HCEC 1CT (cell line): ENCODE measurements at regions not wholly inside any gene's neighbourhood (a gene's known extent, or its start where the extent isn't known, plus 50 kb on each side); places are given as distances from the start of the nearest gene placed in this dataset.
A peak's percentile ranks its signal among the peaks of the same experiment; 100 is the strongest.
"Not testable (repeated sequence)": the region's sequence is repeated elsewhere in the genome, so short reads cannot be mapped to it uniquely, and the experiment has no call there.

Source experiments
- DNase-seq: peaks from one replicate; pipeline ENCODE4 v3.0.0-alpha.2; 2017

DNA sequence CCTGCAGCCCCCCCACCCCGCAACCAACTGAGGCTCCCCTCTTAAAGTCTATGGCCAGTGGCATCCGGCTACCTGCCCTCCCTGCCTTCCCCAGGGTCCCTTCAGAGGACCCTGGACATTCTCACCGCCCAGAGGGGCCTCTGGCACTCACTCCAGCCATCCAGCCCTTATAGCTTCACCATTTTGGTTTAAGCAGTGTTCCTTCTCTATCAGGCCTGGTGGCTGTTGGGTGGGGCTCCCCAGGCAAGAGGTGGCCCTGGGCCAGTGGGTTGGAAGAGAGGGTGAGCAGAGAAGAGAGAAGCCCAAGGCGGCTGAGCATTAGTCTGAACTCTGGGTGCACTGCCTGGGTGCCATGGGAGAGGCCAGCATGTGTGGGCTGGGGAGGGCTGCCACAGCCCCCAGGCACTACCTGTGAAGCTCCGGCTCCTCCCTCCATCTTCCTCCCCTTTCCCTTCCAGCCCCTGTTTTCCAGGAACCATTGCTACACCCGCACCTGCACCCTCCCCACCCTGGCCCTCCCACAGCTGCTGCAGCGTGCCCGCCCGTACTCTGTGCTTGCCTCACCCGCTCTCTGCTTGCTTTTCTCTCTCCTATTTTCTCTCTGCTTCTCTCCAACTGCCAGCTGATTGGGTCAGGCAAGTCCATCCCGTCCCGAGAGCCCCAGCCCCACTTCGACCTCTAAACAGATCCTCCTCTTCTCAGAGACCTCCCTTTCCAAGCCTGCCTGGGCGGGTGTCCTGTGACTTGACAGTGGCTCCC, 168.2 kb downstream of the TBC1D2B start:
- no peak for DNase-seq

DNA sequence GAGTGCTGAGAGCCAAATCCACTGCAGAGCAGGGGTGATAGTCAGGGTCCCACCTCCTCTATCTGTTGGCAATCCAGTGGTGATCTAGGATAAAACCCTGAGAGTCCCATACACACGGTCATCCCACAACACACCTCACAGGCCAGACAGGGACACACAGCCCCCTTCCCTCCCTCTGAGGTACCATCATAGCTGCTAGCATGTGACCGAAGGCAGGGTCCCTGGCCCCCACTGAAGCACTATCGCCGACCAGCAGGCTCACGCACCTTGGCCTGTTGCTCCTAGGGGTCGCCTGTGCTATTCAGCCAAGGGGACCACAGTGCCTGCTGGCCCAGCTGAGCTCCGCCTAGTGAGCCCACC, 168.8 kb downstream of the TBC1D2B start:
- not testable (repeated sequence) for DNase-seq

DNA sequence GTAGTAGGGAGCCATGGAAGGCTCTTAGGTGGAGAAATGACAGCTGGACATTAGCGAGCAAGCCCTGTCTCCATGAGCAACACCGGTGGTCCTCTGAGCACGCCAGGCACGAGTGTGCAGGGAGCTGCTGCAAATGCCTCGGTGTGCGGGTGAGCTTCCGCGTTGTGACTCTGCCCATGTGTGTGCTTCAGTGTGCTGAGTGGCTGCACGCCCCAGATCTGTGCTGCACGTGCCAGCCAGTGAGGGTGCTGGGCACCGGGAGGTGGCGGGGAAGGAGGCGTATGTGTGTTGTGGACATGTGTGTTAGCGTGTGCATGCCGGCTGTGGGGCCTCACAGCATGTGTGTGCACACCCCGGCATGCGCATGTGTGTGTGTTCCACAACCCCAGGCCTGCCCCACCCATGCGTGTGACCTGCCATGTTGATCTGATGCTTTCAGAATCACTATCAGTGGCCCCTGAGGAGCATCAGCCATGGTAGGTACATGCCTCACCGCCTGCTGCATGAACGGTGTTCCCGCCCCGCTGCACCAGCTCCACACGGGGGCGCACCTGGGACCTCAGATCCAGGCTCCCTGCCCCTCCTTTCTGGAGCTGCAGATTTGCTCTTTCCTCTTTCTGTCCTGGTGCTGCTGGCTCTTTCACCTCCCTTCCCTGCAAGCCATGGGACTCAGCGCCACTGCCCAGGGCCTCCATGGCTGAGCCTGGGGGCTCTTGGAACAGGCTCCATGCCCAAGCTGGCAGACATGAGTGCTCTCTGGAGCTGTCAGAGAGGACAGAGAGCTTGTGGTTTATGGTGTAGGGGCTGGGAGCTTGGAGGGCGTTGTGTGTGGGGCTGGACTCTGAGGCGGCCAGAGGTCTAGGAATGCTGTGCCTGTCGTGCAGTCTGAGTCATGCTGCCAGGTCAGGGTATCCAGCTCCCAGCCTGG, 169.4 kb downstream of the TBC1D2B start:
- peak; percentile 27 for DNase-seq

DNA sequence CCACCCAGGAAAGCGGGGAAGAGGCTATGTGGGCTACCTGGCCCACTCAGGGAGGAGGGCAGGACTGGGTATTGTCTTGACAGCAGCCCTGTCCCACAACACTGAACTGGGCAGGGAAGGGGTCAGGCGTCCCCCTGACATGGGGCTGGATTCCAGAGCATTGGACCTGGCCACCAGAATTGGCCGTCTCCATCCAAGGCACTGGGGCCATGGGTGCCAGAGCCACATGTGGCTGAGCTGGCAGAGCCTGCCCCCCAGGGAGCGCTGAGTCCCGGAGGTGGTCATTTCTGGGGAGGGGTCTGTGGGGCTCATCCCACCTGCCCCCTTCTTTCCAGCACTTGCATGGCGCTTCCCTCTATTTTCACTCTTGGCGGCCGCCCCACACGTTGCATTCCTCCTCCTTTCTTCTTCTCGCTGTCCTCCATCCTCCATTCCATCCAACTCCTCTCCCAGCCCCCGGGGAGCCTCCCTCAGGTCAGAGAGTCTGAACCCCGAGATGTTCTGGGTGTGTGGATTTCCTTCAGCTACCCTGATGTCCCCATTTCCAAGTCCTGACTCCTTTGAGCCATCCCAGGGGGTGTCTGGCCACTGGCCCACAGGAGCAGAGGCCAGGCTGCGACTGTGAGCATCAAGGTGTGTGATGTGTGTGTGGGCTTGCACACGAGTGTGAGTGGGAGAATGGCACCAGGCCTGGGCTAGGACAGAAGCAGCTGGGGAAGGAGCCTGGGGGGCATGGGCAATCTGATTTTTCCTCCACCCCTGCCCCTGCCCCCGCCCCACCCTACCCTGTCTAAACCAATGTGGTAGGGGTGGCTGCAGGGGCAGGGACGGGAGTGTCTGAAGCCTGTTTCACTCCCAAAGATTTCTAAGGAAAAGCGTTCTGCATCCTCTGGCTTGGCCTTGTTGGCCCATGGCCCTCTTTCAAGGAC, 171.2 kb downstream of the TBC1D2B start:
- DNase-seq: not testable (repeated sequence)

DNA sequence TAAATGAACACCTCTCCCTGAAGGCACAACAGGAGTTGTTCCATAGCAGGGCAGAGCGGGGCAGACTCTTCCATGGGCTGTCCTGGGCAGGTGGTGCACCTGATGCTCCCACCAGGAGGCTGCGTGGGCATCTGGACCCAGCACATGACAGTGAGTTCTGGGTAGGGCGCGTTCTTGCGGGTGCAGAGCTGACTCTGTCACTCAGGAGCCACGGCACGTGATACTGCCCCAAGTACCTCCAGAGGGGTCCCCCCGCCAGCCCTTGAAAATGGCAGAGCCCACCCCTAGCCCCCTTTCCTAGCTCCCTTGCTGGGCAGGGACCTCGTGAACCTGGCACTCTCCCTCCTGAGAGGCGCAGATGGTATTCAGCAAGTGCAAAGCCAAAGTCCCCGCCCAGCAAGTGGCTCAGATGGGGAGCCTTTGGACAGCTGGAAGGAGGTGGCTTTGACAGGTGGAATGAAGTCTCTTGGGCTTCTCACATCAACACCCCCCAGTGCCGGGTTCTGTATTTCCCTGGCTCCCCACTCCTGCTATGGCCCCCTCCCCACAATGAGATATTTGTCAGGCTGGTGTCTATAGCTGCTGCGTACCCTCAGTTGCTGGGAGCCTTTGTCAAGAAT, 172.1 kb downstream of the TBC1D2B start:
- DNase-seq: no peak

DNA sequence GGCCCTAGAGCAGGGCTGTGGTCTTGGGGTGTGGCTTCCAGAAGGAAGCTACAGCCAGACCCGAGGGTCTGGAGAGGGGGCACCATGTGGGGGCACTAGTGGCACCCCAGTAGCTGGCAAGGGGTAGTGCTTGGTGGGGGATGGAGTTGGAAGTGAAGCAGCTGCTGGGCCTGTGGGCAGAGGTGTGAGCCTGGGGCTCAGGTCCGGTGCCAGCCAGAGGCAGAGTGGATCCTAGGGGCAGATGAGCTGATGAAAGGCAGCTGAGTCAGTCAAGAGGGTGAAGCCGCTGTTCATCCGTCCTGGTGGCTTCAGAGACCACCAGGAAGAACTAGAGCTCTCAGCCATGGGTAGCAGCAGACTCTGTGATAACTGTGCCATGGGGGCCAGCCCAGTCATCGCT, 172.6 kb downstream of the TBC1D2B start:
- no peak for DNase-seq

DNA sequence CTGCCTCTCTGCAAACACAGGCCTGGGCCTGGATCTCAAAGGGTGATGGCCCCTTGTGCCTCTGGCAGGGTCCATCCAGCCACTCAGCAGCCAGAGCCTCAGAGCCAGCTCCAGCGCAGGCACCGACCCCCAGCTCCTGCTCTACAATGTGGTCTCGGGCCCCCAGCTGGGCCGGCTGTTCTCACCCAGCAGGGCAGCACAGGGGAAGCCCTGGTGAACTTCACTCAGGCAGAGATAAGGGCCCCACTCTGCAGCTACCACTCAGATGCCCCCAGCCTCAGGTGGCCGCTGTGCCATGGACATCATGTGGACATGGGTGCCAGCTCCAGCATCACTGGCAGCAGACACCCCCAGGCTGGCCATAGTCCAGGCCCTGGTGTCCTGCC, 173.1 kb downstream of the TBC1D2B start:
- DNase-seq: no peak

DNA sequence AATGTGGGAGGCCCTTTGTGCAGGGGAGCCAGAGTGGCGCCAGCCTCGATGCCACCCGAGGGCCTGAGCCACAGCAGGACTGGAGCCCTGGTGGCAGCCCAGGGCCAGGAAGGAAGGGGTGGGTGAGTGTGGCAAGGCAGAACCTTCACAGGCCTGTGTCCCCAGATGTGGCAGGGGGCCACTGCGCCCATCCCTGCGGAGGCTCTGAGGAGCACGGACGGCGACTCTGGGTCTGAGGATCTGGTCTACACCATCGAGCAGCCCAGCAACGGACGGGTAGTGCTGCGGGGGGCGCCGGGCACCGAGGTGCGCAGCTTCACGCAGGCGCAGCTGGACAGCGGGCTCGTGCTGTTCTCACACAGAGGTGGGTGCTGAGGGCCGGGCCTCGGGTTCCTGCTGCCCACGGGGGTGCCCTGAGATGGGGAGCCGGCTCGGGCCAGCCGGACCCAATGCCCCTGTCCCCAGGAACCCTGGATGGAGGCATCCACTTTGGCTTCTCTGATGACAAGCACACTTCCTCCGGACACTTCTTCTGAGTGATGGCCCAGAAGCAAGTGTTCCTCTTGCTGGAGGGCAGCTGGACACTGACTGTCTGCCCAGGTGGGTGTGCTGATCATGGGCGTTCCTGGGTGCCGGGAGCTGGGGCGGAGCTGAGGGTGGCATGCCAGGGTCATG, 173.6 kb downstream of the TBC1D2B start:
- DNase-seq: not testable (repeated sequence)

DNA sequence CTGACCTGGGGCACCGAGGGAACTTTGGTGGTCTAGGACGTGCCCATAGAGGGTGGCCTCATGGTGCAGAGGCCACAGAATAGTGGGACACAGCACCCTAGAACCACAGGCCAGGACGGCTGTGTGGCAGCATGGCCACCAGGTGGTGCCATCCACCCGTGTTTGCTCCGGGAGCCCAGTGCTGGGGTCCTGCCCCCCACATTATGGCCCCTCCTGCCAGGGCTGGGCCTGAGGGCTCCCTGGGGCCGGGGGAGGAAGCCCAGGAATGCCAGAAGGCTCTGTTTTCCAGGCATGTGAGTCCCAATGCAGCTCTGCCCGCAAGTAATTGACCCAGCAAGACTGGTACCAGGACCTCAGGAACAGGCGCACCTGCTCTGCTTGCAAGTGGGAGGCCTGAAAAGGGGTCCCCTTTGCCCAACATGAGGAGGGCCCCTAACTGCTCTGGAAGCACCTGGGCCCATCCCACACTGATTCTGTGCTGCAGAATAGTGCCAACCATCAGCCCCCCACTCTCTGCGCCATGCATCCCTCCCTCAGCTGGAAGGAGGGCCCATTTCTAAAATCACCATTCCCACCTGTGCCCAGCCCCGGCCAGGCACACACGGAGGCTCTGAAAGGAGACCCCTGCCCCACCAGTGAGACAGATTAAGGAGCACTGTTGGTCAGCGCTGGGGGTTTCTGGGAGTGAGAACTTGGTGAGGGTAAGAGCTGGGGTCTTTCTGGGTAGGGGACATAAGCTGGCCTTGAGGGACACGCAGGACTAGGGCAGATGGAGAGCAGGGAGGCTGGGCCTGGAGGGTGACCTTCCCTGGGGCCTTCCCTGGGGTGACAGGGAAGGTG, 174.4 kb downstream of the TBC1D2B start:
- DNase-seq: not testable (repeated sequence)

DNA sequence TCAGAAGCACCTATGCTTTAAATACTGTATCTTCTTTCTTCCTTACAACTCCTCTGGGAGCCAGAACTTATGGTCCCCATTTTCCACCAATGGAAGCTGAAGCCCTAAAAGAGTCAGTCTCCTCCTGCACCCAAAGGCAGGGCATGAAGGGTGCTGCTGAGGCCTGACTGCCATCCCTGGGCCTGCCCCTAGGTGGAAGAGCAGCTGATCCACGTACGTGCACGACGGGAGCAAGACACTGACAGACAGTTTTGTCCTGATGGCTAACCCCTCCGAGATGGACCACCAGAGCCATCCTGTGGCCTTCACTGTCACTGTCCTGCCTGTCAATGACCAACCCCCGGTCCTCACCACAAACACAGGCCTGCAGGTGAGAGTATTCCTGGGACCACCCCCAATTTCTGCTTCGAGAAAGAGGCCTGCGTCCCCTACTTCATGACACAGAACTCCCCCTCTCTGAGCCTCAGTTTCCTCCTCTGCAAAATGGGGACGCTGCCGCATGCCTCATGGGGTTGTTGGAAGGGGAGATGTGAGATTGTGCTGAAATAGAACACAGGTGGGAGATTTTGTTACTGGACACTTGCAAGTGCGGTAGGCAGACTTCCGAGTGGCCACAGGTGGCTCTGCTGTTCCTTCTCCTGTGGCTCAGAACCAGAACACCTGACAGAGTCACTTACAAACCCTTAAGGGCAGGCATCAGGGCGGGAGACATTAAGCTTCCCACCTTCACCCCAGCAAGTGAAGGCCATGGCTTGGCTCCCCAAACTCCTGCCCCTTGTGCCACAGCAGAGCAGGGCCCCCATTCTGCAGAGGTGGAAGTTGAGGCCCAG, 175.4 kb downstream of the TBC1D2B start:
- no peak for DNase-seq

DNA sequence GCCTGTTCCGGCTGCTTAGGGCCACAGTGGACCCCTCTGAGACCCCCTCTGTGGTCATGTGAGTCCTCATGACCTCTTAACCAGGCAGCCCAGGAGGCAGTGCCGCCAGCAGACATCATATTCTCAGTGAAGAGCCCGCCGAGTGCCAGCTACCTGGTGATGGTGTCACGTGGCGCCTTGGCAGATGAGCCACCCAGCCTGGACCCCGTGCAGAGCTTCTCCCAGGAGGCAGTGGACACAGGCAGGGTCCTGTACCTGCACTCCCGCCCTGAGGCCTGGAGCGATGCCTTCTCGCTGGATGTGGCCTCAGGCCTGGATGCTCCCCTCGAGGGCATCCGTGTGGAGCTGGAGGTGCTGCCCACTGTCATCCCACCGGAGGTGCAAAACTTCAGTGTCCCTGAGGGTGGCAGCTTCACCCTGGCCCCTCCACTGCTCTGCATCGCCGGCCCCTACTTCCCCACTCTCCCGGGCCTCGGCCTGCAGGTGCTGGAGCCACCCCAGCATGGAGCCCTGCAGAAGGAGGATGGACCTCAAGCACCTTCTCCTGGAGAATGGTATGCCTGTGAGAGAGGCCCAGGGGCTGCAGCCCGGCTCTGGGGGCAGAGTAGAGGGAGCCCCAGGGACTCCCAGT, 176.1 kb downstream of the TBC1D2B start:
- DNase-seq: no peak

DNA sequence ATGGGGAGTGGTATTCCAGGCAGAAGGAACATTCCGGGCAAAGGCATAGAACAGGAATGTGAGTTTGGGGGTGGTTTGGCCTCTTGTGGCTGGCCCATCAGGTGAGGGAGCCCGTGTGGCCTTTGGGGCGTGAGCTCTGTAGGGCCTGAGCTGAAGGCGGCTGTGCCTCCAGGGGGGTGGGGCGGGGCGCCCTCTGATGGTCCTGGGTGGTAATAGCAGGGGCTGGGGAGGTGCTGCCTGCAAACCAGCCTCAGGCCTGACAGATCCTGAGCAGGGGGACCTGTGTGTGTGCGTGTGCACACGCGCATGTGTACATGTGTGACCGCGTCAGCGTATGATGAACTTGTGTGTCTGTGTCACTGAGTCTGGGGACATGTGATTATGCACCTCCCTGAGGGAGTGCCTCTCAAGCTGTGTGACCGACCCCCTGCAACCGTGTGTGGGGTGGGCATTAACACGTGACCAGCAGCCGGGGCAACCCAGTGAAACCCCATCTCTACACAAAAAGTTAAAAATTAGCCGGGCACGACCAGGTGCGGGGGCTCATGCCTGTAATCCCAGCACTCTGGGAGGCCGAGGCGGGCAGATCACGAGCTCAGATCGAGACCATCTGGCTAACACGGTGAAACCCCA, 177.1 kb downstream of the TBC1D2B start:
- not testable (repeated sequence) for DNase-seq

DNA sequence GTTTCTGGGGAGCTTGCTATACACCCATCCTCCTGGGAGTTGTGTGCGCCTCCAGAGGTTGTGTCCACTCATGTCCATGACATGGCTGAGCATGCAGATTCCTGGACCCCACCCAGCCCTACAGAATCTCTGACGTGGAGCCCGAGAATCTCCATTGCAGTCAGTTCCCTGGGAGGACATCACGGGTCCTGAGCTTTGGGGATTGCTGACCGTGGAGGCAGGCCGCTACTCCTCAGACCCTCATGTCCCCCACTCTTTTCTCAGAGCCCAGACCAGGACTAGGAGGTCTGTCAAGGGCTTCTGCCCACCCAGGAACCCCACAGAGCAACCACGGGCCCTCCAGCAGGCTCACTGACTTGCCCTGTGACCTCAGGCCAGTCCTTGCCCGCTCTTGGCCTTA, 177.7 kb downstream of the TBC1D2B start:
- not testable (repeated sequence) for DNase-seq

DNA sequence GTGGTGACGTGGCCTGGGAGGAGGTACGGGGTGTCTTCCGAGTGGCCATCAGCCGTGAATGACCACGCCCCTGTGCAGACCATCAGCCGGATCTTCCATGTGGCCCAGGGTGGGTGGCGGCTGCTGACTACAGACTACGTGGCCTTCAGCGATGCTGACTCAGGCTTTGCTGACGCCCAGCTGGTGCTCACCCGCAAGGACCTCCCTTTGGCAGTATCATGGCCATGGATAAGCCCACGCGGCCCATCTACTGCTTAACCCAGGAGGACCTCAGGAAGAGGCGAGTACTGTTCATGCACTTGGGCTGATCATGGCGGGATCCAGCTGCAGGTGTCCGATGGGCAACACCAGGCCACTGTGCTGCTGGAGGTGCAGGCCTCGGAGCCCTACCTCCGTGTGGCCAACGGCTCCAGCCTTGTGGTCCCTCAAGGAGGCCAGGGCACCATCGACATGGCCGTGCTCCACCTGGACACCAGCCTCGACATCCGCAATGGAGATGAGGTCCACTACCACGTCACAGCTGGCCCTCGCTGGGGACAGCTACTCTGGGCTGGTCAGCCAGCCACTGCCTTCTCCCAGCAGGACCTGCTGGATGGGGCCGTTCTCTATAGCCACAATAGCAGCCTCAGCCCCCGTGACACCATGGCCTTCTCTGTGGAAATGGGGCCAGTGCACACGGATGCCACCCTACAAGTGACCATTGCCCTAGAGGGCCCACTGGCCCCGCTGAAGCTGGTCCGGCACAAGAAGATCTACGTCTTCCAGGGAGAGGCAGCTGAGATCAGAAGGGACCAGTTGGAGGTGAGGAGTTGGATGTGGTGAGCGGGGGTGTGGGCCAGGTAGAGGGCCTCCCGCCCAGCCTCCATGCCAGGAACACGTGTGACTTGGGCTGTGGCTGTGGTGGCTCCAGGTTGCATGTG, 178.4 kb downstream of the TBC1D2B start:
- no peak for DNase-seq

DNA sequence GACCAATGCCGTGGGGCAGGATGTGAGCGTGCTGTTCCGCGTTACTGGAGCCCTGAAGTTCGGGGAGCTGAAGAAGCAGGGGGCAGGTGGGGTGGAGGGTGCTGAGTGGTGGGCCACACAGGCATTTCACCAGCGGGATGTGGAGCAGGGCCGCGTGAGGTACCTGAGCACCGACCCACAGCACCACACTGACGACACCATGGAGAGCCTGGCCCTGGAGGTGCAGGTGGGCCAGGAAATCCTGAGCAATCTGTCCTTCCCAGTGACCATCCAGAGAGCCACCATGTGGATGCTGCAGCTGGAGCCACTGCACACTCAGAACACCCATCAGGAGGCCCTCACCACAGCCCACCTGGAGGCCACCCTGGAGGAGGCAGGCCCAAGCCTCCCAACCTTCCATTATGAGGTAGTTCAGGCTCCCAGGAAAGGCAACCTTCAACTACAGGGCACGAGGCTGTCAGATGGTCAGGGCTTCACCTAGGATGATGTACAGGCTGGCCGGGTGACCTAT, 179.6 kb downstream of the TBC1D2B start:
- DNase-seq: no peak

DNA sequence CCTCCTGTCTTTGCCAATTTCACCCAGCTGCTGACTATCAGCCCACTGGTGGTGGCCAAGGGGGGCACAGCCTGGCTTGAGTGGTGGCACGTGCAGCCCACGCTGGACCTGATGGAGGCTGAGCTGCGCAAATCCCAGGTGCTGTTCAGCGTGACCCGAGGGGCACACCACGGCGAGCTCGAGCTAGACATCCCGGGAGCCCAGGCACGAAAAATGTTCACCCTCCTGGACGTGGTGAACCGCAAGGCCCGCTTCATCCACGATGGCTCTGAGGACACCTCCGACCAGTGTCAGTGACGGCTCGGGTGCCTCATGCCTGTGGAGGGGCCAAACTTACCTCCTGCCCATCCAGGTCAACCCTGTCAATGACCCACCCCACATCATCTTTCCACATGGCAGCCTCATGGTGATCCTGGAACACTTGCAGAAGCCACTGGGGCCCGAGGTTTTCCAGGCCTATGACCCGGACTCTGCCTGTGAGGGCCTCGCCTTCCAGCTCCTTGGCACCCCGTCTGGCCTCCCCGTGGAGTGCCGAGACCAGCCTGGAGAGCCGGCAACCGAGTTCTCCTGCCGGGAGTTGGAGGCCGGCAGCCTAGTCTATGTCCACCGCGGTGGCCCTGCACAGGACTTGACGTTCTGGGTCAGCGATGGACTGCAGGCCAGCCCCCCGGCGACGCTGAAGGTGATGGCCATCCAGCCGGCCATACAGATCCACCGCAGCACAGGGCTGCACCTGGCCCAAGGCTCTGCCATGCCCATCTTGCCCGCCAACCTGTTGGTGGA, 180.2 kb downstream of the TBC1D2B start:
- DNase-seq: not testable (repeated sequence)
